GM21360 (cell line): ENCODE measurements at regions not wholly inside any gene's neighbourhood (a gene's known extent, or its start where the extent isn't known, plus 50 kb on each side); places are given as distances from the start of the nearest gene placed in this dataset.

Source experiments
- ATAC-seq: cut with Tn5 transposase; IDR thresholded peaks from one replicate; pipeline ENCODE4 v1.9.1; 2021; ENCODE audit warnings: mild to moderate bottlenecking, moderate library complexity; ENCODE audit not compliant: unreplicated experiment

- ATAC-seq, result no peak
Measured at GRCh38 chr3:176798680-176799079, 398.6 kb downstream of the TBL1XR1 start.

DNA sequence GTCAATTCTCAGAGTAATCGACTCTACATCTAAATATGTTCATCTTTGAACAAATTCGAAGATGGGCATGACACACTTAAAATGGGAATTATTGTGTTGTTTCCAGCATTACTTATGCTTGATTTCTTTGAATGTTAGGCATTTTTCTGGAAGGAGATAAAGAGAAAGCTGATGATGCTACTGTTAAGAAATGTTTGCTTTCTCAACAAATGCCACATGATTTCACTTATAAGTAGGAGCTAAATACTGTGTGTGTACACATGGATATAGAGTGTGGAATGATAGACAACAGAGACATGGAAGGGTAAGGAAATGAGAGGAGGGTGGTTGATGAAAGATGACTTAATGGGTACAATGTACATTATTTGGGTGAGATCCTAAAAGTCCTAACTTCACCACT, 400.9 kb downstream of the TBL1XR1 start:
- no peak for ATAC-seq

DNA sequence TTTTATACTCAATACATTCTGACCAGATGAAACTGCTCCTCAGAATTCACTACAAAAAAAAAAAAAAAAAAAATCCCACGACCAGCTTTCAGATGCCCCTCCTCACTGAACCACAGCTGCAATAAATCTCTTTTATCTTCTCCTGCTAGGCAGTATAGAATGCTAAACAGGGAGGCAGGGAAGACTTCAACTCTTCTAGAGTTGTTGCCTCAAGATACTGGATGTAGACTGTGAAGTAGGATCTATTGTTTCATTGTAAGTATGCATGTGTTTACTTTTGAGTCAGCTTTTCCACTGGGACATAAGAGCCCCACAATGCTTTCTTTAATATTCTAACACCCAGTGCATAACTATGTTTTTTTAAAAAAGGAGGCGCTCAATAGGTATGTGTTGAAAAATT, 401.4 kb downstream of the TBL1XR1 start:
- ATAC-seq, result no peak

DNA sequence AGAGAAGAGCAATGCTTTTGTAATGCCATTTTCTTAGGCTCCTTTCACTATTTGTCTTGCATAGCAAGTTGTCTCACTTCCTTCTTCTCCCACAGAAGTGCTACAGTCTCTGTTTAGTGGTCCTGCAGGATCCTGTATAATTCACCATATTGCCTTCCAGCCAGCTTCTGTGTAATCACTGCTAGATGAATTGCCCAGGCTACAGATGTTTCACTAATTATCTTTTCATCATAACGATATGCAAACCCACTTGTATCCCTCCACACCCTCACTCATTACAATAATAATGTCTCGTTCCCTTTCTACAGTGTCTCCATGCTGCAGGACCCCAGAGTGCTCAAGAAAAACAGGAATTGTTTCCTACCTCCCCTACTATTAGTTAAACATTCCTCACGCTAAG, 402.9 kb downstream of the TBL1XR1 start:
- ATAC-seq, result no peak

- no peak for ATAC-seq
Measured at GRCh38 chr3:176789947-176790346, 407.3 kb downstream of the TBL1XR1 start.

DNA sequence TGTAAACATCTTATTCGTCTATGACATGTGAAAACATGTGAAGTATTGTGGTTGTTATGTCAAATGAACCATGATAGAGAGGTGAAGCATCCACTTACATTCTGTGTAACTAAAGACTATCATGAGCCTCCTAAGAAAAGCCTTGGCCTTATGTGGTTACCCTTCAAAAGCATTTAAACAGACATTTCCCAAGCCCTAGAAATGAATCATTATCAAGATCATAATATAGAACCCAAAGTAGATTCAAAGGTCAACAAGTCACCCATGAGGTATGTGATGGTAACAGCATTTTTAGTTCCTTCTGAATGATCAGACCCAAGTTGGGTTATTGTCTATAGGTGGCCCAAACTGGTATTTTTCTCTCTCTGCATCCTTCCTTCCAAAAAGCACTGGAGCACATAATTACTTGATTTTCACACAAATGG, 408.0 kb downstream of the TBL1XR1 start:
- no peak for ATAC-seq

GRCh38 chr3:176787506-176787905, 409.8 kb downstream of the TBL1XR1 start:
- ATAC-seq, result no peak

DNA sequence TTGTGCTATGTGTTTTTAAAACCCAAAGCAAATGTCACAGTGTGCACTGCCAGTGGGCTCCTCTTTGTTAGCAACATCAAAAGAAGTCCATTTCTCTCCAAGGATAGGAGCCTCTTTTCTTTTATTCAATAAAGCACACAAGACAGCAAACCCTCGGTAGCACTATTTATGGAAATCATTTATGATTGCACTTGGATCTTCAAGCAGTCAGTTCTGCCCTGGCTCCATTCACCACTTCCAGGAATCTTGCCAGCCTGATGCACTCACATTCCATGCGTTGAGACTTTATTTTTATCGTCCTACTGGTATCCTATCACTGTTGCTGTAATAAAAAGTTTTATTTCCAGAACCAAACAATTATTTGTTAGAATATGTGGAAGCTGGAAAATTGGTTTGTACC, 412.1 kb downstream of the TBL1XR1 start:
- ATAC-seq, result no peak

DNA sequence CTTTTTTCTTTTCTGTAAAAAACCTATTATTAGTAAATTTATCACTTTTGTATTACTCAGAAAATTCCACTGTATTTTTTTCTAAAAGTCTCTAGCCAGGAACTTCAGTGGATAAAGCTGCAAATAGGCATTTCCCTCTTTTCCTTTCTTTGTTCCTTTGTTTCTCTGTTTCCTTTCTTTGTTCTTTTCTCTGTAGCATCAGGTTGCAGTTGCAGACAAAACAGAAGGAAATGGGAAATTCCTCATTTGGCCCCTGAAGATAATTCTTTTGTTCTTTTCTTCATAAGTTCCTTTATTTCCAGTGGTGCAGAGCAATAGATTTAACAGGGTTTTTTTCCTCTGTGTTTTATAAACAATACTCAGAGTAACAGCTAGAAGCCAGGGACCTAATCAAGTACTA, 416.5 kb downstream of the TBL1XR1 start:
- ATAC-seq, result no peak

DNA sequence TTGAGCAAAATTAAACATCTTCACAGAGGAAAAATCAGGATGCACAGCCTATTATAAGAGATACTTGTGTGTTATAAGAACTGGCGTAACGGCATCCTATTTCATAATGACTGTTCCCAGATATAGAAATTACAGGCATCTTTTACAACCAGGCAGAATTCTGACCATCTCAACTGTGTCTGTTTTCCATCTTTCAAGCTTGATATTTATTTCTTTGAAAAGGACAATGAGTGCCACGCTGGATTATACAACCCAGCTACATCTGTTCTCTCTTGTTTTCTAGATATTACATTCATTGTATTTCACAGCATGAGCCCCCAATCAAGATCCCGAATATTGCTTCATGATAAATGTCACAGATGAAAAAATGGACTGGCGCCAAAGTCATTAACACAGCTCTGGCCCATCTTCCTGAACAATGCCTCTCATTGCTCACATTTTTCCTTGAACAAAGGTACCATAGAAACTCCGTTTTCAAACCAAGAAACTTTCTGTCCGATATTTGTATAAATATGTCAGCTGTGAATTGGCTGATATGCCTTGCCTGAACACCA, 420.6 kb downstream of the TBL1XR1 start:
- no peak for ATAC-seq

- ATAC-seq, result no peak
Measured at GRCh38 chr3:176769547-176770190, 427.6 kb downstream of the TBL1XR1 start.

GRCh38 chr3:176767385-176767784, 429.9 kb downstream of the TBL1XR1 start:
- ATAC-seq, result no peak

DNA sequence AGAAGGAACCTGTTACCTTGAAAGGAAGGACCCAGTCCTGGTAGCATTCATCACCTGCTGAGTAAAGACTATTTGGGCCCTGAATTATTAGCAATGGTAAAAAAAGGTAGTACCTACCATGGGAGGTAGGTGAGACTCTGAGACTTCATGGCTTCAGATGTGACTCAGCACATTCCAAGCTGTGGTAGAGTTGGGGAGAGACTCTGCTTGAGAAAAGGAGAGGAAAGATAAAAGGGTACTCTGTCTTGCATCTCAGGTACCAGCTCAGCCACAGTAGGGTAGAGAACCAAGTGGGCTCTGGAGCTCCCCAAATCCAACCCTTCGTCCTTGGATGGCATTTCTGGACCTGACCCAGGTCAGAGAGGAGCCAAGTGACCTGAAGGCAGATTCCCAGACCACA, 430.4 kb downstream of the TBL1XR1 start:
- ATAC-seq, result no peak

DNA sequence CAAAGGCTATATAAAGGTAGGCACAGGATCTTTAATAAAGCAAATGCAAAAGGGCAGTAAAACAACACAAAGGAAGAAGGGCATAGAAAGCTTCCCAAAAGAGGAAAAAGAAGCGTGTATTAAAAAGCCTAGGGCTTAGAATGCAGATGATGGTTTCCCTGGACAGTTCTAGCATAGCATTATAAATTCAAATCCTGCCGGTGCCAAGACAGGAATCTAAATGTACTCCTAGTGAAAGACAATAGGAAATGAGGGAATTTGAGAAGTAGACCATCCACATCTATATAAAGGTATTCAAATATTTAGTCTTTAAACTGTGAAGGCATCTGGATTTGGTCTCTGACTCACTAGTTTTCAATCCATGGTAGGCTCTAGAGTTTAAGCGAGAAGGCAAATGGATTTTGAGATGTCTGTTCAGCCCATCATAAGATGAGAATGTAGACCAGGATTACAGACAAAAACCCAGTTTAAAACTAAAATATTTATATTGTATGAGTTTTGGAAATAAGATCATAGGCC, 431.8 kb downstream of the TBL1XR1 start:
- ATAC-seq, result no peak

- ATAC-seq, result no peak
Measured at GRCh38 chr3:176759815-176760506, 437.3 kb downstream of the TBL1XR1 start.

- ATAC-seq, result no peak
Measured at GRCh38 chr3:176757429-176757828, 439.9 kb downstream of the TBL1XR1 start.

- ATAC-seq, result no peak
Measured at GRCh38 chr3:176755977-176756376, 441.3 kb downstream of the TBL1XR1 start.

DNA sequence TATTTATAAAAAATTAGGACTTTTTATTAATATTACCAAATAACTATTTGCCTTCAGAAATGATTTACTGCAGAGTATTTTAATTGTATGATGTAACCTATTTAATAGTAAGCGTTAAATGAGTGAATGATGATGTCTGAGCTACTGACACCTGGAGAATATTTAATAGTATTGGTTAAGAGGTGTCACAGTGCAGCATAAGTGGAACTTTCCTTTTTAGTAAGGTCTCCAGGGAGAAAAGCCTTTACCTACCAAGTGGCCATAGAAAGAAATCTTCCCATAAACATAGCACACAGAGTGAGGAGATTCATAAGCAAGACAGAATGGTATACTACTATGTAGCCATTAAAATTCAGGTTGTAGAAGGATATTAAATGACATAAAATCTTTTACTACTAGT, 441.7 kb downstream of the TBL1XR1 start:
- ATAC-seq, result no peak

DNA sequence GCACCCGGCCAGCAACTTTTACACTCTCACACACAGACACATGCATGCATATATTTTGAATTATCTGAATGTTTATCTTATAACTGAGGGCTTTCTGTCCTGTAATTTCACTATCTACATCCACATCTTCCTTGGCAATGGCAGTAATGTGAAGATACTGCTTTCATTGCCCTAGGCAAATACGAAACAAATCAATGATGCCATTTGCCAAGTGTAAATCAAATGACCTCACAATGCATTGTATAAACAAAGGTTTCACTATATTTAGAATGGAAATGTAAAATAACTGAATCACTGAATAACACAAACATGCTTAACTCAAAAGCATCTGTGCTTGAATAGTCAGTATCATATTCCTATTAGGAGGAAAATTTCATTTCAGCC, 455.6 kb downstream of the TBL1XR1 start:
- no peak for ATAC-seq

- ATAC-seq, result no peak
Measured at GRCh38 chr3:176740906-176741663, 456.2 kb downstream of the TBL1XR1 start.

DNA sequence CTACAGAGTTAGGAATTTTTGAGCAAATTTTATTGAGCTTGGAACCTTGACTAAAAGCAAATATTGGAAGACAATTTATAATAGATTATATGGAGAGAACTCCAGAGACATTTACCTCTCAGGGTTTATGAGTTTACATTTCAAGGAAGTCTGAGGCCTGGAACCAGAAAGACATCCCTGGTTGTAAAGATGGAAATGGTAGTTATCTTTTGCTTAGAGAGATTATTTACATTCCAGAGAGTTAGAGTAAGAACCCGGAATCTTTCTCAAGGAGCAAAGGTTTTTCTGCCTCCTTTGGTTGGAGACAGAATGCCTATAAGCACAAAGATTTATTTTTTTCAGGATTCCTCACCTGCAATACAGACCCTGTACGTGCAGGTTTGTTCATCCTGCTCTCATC, 458.1 kb downstream of the TBL1XR1 start:
- no peak for ATAC-seq
